IPS-NIHi7 (cell line): ENCODE measurements at regions not wholly inside any gene's neighbourhood (a gene's known extent, or its start where the extent isn't known, plus 50 kb on each side); places are given as distances from the start of the nearest gene placed in this dataset.

Source experiments
- DNase-seq: peaks from one replicate; pipeline ENCODE4 v3.0.0; 2012; ENCODE audit warnings: mixed read lengths; ENCODE audit errors: extremely low spot score

DNA sequence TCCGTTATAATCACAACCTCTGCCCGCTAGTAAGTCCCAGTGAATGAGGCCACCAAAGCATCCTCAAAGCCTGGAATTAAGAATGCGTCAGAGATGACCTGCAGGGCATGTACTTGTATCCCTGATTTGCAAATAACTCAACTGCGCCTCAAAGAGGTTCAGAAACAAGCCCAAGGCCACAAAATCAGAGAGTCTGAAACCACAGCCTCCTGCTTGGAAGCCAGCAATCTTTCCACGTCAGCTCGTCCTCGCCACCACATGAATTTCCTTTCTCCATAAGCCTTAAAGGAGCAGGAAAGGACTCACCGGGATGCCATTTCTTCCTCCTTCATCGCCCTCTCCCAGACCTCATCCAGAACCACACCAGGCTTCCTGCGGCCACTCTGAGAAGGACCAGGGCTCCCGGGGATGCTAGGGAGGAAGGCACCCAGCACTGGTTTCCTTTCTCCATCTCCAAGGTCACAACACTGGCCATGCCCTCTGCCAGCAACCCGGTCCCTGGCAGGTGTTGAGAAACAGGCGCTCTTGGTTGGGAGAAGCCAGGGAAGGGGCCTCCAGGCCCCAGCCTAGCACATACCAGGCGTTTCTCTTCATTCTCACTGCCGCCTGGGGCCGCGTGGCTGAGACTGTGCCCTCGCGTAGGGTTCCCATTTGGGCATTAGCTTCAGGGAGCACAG is 191.2 kb upstream of the DIO3 start:
- DNase-seq: no peak

DNA sequence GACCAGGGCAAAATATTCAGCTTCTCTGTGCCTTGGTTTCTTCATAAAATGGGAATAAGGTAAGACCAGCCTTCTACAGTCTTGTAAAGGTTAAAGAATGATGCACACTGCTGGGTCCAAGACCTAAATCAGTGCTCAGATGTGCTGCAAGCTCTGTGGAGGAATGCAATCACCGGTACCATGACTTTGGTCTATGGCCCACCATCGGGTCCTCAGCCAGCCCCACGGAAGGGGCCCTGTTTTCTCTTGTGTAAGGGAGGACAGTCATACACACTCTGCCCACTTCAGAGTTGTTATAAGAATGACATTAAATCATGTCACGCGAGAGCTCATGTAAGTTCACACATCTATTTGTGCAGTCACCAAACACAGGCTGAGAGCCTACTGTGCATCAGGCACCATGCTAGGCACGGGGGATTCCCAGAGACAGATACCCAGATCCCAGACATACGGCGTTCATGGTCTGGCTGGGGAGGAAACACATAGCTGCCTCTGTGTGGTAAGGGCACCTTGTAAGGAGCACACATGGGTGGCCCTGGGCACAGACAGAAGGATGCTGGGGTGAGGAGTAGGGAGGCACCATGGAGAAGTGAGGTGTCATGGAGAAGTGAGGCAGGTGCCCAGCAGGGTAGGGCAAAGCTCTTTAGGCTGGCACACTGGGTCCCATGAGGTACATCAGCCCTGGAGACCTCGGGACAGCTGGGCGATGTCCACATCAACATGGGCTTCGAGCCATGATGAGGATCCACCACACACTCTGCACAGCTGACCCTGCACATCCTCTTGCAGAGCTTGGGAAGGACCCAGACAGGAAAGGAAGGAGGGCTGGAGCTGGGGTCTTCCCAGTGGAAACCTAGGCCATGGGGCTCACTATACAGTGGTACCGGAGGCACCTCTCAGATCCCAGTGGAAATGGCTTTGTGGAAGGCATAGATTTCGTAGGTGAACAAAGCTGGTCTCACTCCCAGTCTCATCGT is 190.4 kb upstream of the DIO3 start:
- DNase-seq: no peak

DNA sequence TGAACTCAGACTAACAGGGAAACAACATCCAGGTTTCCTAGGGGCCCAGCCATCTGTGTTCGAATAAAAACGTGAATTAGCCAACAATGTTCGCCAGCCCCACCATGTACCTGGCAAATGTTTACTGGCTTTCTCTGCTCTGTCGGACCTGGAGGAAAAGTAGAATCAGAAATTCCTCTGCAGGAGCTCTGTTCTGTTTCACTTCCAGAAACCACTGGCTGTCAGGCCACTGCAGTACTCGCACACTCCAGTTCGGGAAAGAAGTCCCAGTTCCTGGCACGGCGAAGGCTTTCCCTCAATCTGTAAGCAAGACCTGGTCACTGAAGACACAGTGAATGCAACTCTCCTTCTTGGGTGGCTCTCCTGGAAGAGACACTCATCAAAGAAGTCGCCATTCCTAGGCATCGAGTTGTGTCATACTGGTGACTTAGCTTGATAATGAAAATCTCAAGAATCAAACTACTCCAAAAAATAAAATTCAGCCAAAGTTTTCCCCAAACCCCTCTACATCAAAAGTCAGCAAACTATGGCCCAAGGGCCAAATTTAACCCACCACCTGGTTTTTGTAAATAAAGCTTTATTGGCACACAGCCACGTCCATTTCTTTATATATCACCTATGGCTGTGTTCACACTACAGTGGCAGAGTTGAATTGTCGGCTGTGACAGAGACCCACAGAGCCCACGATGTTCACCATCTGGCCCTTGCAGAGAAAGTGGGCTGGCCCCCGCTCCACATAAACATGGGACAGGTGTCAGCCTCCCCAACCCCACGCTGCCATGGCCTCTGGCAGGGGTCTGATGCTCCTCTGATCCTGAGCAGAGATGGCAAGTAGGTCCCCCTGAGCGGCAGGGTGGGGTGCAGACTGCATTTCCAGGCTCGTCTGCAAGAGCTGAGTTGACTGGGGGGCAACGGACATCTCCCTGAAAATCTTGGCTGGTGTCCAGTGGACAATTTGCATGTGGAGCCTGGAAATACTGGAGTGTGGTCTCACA is 189.2 kb upstream of the DIO3 start:
- DNase-seq: no peak

DNA sequence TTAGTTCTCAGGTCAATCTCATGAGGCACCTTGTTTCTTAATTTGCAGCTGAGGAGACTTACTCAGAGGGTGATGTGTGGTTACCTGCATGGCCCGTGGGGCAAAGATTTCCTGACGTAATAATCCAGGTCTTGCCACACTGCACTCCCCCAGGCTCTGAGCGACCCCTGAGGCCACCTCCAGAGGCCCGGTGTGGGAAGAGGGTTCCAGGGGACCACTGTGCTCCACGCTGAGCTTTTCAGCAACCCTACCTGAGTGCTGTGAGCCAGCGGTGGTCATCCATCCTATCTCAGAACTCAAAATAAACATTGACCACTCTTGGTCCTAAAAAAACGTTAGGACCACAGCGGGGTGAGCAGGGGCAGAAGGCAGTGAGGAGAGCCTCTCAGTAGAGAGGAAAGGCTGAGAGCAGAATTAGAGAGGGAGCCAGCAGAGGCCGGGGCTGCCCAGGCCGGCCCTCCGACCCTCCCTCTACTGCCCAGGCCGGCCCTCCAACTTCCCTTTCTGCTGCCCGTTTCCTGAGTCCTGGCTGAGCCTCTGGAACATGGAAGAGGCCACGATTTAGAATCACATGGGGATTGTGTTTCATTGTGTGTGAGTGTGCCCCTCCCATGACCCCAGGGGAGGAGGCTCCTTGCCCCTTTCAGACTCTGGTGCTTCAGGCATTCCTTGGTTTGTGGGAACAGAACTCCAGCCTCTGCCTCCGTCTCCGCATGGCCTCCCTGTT is 188.2 kb upstream of the DIO3 start:
- peak; percentile 10 for DNase-seq

DNA sequence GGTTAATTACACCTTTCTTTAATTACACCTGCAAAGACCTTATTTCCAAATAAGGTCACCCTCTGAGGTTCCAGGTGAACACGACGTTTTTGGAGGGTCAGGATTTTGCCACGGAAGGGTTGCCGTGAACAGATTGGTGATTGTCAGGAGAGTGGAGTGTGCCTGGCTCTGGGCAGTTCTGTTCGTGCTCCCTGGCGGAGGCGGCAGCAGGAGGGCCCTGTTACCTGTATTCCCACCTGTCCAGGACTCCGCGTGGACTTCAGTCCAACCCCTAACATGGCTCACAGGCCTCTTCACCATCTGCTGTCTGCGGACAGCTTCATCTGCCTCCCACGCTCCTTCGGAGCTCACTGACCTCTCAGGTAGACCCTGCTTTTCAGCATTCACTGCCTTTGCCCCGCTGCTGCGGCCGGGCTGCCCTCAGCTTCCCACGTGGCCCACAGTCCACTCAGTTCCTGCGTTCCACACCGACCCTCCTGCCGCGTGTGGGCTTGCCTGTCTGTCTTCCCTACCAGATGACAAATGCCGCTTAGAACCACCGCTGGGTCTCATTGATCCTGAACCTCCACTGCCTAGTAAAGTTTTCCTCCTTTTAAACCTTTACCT is 187.5 kb upstream of the DIO3 start:
- DNase-seq: peak; percentile 2

DNA sequence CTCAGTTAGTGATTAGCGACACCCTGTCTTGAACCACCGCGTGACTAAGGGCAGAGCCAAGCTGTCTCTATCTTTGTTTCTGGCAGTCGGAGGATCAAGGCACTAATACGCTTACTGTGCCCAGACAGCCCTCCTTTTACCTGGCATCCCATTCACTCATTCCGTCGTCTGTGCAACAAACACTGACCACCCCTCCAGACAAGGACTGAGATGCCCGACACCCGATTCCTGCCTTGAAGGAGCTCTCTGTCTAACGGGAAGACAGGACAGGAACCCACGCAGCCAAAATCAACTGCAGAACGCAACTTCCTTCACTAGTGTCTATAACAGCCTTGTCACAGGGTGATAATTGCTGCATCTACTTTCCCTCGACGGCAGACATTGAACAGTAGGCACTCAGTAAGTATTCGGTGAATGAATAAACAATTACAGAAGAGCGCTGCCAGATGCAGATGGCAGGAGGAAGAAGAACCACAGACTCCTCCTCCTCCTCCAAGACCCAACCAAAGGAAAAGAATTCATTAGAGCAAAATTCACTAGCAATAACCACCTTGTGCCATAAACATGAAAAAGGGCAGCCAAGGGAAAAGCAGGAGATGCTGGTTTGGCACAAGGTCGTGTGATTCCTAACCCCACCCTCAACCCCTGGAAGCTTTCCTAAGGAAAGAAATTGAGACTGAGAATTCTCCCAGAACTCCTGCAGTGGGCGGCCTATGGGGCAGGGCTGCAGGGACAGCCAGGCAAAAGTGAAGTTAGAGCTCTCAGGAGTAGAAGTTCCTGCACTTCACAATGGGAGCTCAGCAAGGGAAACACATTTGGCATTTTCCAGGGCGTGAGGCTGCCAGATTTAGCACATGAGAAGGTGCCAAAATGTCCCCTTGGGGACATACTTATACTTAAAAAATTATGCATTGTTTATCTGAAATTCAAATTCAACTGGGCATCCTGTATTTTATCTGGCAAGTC is 186.6 kb upstream of the DIO3 start:
- DNase-seq: peak; percentile 11

DNA sequence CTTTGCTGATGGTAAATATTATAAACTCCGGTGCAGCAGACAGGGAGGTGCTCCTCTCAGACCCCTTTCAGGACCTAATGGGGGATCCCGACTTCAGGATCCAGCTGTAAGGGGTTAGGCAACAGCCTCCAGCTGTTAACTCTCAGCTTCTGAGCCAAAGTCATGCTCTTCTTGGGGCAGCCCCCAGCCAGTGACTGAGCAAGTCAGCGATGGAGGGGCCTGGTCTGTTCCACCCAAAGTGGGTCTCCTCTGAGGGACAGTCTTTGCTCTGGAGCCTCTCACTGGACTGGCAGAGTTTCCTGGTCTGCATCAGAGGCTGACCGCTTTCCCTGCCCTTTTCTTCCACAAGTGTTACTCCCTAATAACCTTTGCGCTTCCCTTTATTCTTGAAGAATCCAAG is 184.2 kb upstream of the DIO3 start:
- peak; percentile 3 for DNase-seq

DNA sequence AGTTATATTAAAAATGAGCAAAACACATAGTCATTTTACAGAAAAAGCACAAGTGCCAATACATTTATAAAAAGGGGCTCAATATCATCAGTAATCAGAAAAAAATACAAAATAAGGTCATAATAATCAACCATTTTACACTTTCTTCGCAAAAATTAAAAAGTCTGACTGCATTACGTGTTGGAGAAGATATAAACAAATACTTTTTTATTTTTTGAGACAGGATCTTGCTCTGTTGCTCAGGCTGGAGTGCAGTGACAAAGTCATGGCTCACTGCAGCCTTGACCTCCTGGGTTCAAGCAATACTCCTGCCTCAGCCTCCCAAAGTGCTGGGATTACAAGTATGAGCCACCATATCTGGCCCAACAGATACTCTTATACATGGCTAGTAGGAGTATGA is 181.5 kb upstream of the DIO3 start:
- DNase-seq: no peak

DNA sequence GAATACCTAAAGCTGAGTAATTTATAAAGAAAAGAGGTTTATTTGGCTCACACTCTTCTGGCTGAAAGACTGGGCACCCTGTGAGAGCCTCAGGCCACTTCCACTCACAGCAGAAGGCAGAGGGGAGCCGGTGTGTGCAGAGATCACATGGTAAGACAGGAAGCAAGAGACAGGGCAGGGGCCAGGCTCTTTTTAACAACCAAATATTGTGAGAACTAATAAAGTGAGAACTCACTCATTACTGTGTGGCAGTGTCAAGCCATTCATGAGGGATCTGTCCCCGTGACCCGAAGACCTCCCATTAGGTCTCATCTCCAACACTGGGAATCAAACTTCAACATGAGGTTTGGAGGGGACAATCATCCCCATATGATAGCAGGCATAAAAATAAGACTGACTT is 180.8 kb upstream of the DIO3 start:
- DNase-seq: no peak

DNA sequence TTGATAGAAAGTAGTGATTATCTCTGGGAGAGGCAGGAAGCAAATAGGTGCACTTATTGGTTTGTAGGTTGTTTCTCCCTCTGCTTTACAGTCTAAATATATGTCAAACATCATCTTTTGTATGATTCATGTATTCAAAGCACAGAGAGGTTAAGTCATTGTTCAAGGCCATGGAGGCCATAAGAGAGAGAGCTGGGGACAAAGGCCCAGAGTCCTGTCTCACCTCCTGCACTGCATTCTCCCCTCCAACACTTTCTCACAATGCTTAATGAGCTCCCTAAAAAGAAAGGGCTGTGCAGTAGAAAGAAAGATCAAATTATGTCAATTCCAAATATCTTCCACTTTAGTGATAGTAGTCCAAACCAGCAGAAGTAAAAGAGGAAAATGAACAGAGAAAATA is 180.4 kb upstream of the DIO3 start:
- no peak for DNase-seq

DNA sequence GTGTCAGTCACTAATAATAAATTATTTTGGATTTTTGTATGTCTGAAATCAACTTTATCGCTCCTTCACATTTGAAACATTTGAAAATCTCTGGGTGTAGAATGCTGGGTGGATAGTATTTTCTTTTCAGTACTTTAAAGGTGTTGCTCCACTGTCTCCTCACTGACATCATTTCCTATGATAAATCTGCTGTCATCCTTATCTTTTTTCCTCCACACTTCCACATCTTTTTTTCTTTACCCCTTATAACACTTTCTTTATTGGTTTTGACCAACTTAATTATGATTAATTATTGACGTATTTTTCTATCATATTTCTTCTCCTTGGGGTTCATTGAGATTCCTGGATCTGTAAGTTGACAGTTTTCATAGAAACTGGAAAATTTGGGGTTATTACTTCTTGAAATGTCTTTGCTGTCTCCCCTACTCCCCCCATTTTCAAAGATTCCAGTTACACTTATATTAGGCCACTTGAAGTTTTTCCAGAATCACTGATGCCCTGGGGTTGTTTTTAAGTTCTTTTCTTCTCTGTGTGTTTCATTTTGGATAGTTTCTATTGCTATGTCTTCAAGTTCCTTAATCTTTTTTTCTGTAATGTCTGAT is 177.5 kb upstream of the DIO3 start:
- DNase-seq: peak; percentile 5

DNA sequence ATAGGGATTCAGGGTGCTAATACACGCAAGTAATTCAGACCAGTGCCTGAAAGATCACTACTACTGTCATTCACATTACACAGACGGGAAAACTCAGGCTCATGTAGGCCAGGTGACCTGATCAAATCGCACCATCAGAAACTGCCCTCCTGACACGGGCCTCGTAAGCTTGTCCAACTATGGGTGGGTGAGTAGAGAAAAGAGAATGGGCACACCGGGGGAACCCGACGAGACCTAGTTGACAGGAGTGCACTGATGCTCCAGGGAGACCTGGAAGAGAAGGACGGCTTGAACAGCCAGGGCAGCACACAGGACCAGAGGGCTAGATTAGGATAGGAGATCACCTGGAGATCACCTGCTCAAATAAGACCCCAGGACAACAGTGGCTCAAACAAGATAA is 166.9 kb upstream of the DIO3 start:
- DNase-seq: no peak

DNA sequence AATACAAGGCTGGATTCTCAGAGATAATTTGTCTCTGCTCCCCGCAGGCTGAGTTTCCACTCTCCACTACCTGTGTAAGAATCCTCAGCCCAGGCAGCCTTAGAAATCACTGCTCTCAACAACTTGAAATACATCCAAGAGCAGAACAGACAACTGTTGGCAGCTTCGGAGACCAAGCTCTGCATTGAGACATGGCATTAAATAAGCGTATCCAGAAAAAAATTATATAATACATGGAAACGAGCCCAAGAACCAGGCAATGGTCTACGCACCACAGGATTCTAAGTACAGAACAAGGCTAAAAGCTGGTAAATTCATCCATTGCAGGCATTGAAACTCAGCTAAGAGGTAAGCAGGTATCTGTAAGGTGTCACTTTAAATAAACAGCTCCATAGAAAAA is 165.5 kb upstream of the DIO3 start:
- no peak for DNase-seq

DNA sequence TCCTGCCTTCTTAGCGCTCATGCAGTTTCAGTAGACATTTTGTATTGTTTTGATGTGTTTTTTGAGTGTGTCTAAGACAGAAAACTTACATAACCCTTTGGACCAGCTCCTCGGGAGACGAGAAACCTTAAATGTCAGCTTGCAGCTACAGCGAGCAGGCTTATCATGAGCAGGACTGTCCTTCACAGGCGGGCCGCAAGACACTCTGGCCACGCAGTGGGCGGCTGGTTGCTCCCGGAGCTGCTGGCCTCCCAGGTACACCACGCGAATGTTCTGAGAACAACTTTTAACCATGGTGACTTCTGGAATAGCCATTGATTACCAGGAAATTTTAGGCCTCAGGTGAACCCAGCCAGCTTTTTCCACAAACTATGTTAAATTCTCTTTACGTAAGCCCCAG is 164.1 kb upstream of the DIO3 start:
- no peak for DNase-seq

DNA sequence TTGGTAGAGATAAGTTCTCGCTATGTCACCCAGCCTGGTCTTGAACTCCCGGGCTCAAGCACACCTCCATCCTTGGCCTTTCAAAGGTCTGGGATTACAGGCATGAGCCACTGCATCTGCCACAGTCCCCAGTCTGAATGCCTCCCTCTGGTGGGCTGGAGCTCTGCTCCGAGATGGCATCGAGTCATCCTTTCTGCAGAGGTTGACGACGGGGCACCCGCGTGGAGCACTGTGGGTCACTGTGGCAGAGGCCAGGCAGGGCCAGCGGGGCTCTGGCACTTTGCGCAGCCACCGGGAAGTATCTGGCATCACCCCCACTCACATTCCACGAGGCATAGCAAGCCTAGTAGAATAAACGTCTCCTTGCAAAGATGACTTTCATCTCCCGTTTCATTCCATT is 163.3 kb upstream of the DIO3 start:
- no peak for DNase-seq

DNA sequence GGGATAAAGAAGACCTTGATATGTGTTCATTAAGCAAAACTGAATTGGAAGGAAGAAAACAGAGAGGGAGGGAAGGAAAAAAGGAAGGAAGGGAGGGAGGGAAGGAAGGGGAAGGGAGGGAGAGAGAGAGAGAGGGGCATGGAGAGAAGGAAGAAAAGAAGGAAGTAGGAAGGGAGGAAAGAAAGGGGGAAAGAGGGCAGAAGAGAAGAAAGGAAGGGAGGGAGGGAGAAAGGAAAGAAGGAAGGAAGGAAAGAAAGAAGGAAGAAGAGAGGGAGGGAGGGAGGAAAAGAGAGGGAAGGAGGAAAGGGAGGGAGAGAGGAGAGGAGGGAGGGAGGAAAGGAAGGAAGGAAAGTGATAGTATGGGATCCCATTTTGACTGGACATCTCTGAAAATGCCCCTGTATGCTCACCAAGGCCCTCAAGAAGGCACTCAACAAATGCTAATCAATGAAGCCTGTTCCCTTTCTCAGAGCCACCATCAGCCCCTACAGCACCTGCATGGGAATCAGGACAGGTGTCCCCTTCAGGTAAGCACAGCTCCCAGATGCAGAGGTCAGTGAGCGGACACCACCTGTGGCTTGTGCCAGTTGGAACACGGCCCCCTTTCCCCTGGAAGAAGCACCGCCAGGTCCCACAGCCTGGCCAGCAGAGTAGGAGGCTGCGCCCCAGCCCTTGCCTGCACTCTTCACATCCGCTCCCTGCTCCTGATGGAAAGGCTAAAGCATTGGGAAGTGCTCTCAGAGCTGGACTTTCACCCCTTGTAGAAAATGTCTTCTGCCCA is 161.4 kb upstream of the DIO3 start:
- DNase-seq: no peak

DNA sequence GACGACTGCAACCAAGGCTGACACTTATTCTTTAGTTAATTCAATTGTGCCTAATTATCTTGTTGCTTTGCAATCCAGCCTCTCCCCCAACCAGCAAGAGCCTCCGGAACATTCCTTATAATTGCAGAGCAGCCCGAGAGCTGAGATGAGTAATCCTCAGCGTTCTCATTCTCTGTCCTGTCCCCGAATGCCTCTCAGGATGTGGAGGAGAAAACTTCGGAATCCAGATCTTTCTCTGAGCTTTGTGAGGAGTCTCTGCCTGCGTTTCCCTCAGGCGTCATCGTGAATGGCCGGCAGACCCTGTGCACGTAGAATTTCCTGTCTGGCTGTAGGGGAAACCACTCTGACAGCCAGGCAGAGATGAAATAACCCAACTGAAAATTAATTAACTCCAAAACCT is 160.5 kb upstream of the DIO3 start:
- peak; percentile 51 for DNase-seq

DNA sequence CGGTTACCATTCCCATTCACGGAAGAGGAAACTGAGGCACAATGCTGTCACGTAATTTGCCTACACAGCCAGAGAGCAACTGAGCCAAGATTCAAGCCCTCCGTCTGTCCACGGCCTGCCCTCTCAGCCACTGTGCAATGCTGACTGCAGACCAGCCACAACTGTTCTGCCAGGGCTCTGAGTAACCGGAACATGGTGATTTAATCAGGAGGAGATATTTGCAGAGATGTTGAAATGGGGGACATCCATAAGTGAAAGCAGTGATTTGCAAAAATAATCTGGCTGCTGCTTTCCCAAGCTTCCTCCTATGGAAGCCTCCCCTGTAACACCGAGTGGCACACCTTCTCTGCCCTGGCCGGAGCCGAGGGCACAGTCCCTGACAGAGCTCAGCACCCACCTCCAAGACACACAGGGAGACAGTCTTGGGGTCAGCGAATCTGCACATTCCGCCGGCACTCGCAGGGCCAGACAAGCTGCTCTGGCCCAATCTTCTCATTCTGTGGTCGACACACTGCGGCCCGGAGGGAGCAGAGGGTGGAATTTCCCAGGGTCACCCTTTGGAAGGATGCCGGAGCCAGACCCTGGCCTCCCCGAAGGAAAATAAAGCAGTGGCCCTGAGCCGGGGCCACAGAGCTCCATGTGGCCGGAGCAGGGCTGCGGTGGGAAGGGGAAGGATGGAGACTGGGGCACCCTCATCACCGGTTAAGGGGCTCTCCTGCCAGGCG is 158.2 kb upstream of the DIO3 start:
- no peak for DNase-seq
